Cardiac muscle cell (in vitro differentiated cells and primary cell): ENCODE measurements at regions not wholly inside any gene's neighbourhood (a gene's known extent, or its start where the extent isn't known, plus 50 kb on each side); places are given as distances from the start of the nearest gene placed in this dataset.
A peak's percentile ranks its signal among the peaks of the same experiment; 100 is the strongest.

ENCODE experiments used
- DNase-seq, 2 donors: peaks; one replicate each; pipeline versions ENCODE4 v3.0.0 to v3.0.0-alpha.2; 2010 to 2017; ENCODE audit warnings: low read depth in 1 of 2, low spot score in 1 of 2
- H3K27ac ChIP-seq: fragments of 200-600 bp; sonication (generic); 2 replicates; pipeline ENCODE4 v1.5.1; 2016
- H3K27me3 ChIP-seq: fragments of 200-600 bp; sonication (generic); 2 replicates; pipeline ENCODE4 v1.6.0; 2016; ENCODE audit warnings: control low read depth
- H3K36me3 ChIP-seq: fragments of 200-600 bp; sonication (generic); 2 replicates; pipeline ENCODE4 v1.5.1; 2016; ENCODE audit warnings: control low read depth
- H3K4me1 ChIP-seq: fragments of 200-600 bp; sonication (generic); 2 replicates; pipeline ENCODE4 v1.8.1; 2017; ENCODE audit warnings: low read depth, mild to moderate bottlenecking, mixed run types
- H3K4me3 ChIP-seq: fragments of 200-600 bp; sonication (generic); 2 replicates; pipeline ENCODE4 v1.5.1; 2016; ENCODE audit warnings: mild to moderate bottlenecking
- H3K9me3 ChIP-seq: fragments of 200-600 bp; sonication (generic); 2 replicates; pipeline ENCODE4 v1.5.1; 2017; ENCODE audit warnings: low read depth, mild to moderate bottlenecking, control low read depth
- TF ChIP-seq, protein P1 (sequence below): IDR thresholded peaks from 2 replicates; pipeline ENCODE4 v1.5.1; 2012; ENCODE audit warnings: low read depth, mild to moderate bottlenecking, low read length

- Histone ChIP-seq H3K27ac (no peak overlapping the region), H3K4me3 (no peak overlapping the region)
Observed at GRCh38 chr4:138740816-138741745, 274.5 kb upstream of the NOCT start.

GRCh38 chr4:138736362-138736761 is 279.2 kb upstream of the NOCT start:
- H3K27ac ChIP-seq, result no peak overlapping the region
- TF ChIP-seq, protein P1, sequence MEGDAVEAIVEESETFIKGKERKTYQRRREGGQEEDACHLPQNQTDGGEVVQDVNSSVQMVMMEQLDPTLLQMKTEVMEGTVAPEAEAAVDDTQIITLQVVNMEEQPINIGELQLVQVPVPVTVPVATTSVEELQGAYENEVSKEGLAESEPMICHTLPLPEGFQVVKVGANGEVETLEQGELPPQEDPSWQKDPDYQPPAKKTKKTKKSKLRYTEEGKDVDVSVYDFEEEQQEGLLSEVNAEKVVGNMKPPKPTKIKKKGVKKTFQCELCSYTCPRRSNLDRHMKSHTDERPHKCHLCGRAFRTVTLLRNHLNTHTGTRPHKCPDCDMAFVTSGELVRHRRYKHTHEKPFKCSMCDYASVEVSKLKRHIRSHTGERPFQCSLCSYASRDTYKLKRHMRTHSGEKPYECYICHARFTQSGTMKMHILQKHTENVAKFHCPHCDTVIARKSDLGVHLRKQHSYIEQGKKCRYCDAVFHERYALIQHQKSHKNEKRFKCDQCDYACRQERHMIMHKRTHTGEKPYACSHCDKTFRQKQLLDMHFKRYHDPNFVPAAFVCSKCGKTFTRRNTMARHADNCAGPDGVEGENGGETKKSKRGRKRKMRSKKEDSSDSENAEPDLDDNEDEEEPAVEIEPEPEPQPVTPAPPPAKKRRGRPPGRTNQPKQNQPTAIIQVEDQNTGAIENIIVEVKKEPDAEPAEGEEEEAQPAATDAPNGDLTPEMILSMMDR, result no peak
- DNase-seq, result peak in 1 of 2 donors; percentile 19

More at GRCh38 chr4:138740816-138741745, 274.5 kb upstream of the NOCT start:
- no peak for DNase-seq
- no peaks in the 10 kb centered on the region for H3K36me3 ChIP-seq
- no peaks in the 10 kb centered on the region for H3K27me3 ChIP-seq
- peaks cover 3% of the 10 kb centered on the region for H3K4me1 ChIP-seq
- H3K9me3 ChIP-seq, result no peaks in the 10 kb centered on the region
- TF ChIP-seq, protein P1, result no peak

GRCh38 chr4:138734746-138735145 is 280.8 kb upstream of the NOCT start:
- no peaks in the 10 kb centered on the region for H3K9me3 ChIP-seq
- H3K36me3 ChIP-seq, result no peaks in the 10 kb centered on the region
- peak in 1 of 2 donors; percentile 65 for DNase-seq
- TF ChIP-seq, protein P1, result no peak
- H3K4me1 ChIP-seq, result peaks cover 12% of the 10 kb centered on the region
- H3K27me3 ChIP-seq, result no peaks in the 10 kb centered on the region
- no peak overlapping the region for H3K27ac ChIP-seq
- H3K4me3 ChIP-seq, result no peak overlapping the region

More at GRCh38 chr4:138736362-138736761, 279.2 kb upstream of the NOCT start:
- H3K4me3 ChIP-seq, result no peak overlapping the region
- H3K36me3 ChIP-seq, result no peaks in the 10 kb centered on the region
- no peaks in the 10 kb centered on the region for H3K27me3 ChIP-seq
- peaks cover 15% of the 10 kb centered on the region for H3K4me1 ChIP-seq
- no peaks in the 10 kb centered on the region for H3K9me3 ChIP-seq

DNA sequence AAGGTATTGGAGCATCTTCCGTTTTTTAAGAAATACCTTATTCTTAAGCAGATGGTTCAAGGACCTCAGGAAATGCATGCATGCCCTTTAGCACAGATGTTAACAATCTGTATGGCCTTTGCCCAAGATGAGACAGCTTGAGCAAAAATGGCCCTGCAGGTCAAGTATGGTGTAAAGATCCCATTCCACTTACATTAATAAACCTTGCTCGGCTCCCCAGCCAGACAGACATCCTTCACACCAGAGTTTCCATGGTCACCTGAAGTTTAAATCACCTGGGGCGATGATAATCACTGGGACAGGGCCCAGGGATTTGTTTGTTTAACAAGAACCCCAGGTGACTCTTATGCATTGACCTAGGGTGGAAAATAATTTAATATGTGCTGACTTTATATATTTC is 287.0 kb upstream of the NOCT start:
- H3K36me3 ChIP-seq, result no peaks in the 10 kb centered on the region
- no peaks in the 10 kb centered on the region for H3K9me3 ChIP-seq
- H3K4me3 ChIP-seq, result no peak overlapping the region
- no peaks in the 10 kb centered on the region for H3K4me1 ChIP-seq
- no peak for DNase-seq
- H3K27me3 ChIP-seq, result no peaks in the 10 kb centered on the region
- H3K27ac ChIP-seq, result no peak overlapping the region
- TF ChIP-seq, protein P1, result no peak

DNA sequence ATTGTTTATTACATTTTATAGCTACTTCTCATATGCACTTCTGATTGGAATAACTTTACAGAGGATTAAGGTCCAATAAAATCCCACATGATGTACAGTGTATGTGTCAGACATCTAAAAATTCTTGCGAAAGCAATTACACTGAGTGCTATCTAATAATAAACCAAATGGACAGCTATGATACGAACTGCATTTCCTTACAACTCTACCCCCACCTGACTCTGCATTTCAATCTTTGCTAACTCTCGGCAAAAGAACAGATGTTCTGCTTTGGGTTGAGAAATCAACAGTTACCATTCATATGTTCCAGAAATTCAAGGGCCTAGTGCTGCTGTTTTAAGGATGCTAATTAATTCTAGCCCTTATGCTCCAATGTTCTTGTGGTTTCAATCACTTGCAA is 287.9 kb upstream of the NOCT start:
- no peaks in the 10 kb centered on the region for H3K4me1 ChIP-seq
- TF ChIP-seq, protein P1, result no peak

More for the DNA sequence above, 287.9 kb upstream of the NOCT start:
- H3K27me3 ChIP-seq, result no peaks in the 10 kb centered on the region
- no peaks in the 10 kb centered on the region for H3K9me3 ChIP-seq
- H3K27ac ChIP-seq, result no peak overlapping the region
- H3K4me3 ChIP-seq, result no peak overlapping the region
- DNase-seq, result peak in 1 of 2 donors; percentile 35
- H3K36me3 ChIP-seq, result no peaks in the 10 kb centered on the region
